B cell (primary cell): ENCODE measurements at regions not wholly inside any gene's neighbourhood (a gene's known extent, or its start where the extent isn't known, plus 50 kb on each side); places are given as distances from the start of the nearest gene placed in this dataset.
"Not testable (repeated sequence)": the region's sequence is repeated elsewhere in the genome, so short reads cannot be mapped to it uniquely, and the experiment has no call there.

ENCODE experiments used
- ATAC-seq: fragments of 200-7000 bp; cut with Tn5 transposase; one replicate; pipeline ENCODE4 v1.10.0; 2021; ENCODE audit warnings: low read depth, mild to moderate bottlenecking, moderate number of reproducible peaks, moderate library complexity
- CTCF ChIA-PET: fragments of 350-600 bp; sonication (Branson Sonifier 250); formaldehyde crosslinking; loops from one replicate; lab custom pipeline; 2021; ENCODE audit warnings: antibody characterized with exemption, inconsistent platforms; lab: Charles Lee
- POLR2A ChIA-PET: fragments of 350-600 bp; sonication (Branson Sonifier 250); formaldehyde crosslinking; loops from one replicate; lab custom pipeline; 2021; ENCODE audit warnings: antibody characterized with exemption; lab: Charles Lee
- DNase-seq: peaks from one replicate; pipeline ENCODE4 v3.0.0; 2013
- H2AFZ ChIP-seq: 2 replicates; pipeline ENCODE4 v1.6.1; 2012; ENCODE audit warnings: mild to moderate bottlenecking, low read depth, low read length; ENCODE audit not compliant: insufficient read depth, poor library complexity, severe bottlenecking
- H3K27ac ChIP-seq, 2 donors: 1 replicate in 1 of 2; 2 replicates in 1 of 2; pipeline ENCODE4 v1.5.1; 2012 to 2013; ENCODE audit warnings: low read length in 2 of 2, mild to moderate bottlenecking in 2 of 2, moderate library complexity in 1 of 2
- H3K27me3 ChIP-seq, 4 experiments: fragments of 200-600 bp in 1 of 4; sonication (generic) in 1 of 4; replicated peaks in 1 of 4; 1 replicate in 2 of 4; 2 replicates in 2 of 4; pipeline versions ENCODE4 v1.6.1 to v1.7.0; 2013 to 2016; ENCODE audit warnings: low read length in 3 of 4, mild to moderate bottlenecking in 2 of 4, mixed read lengths in 1 of 4, moderate library complexity in 1 of 4; ENCODE audit not compliant: insufficient read depth in 4 of 4, control insufficient read depth in 3 of 4; ENCODE audit errors: control extremely low read depth in 1 of 4
- H3K36me3 ChIP-seq, 2 experiments: replicated peaks in 1 of 2; 1 replicate in 1 of 2; 2 replicates in 1 of 2; pipeline versions ENCODE4 v1.6.1 to v1.7.1; 2013; ENCODE audit warnings: low read length in 1 of 2; ENCODE audit not compliant: insufficient read depth in 2 of 2, control insufficient read depth in 1 of 2; ENCODE audit errors: control extremely low read depth in 1 of 2, extremely low read depth in 1 of 2
- H3K4me1 ChIP-seq, 2 donors: fragments of 200-600 bp in 1 of 2; sonication (generic) in 1 of 2; 1 replicate in 1 of 2; 2 replicates in 1 of 2; pipeline versions ENCODE4 v1.5.1 to v1.6.1; 2013 to 2017; ENCODE audit warnings: low read length in 2 of 2; ENCODE audit not compliant: control insufficient read depth in 2 of 2, insufficient read depth in 2 of 2
- H3K4me2 ChIP-seq: replicated peaks from 2 replicates; pipeline ENCODE3; 2012; ENCODE audit warnings: mild to moderate bottlenecking, low read depth, low read length; ENCODE audit not compliant: poor library complexity, severe bottlenecking
- H3K4me3 ChIP-seq, 5 experiments: fragments of 200-600 bp in 1 of 5; sonication (generic) in 1 of 5; 1 replicate in 3 of 5; 2 replicates in 2 of 5; pipeline versions ENCODE4 v1.5.1 to v1.7.0; 2011 to 2016; ENCODE audit warnings: low read length in 4 of 5, mild to moderate bottlenecking in 4 of 5, low read depth in 2 of 5, control low read depth in 1 of 5, moderate library complexity in 1 of 5; ENCODE audit not compliant: insufficient read depth in 1 of 5; ENCODE audit errors: control extremely low read depth in 1 of 5, extremely low read depth in 1 of 5
- H3K79me2 ChIP-seq: fragments of 200-600 bp; sonication (generic); one replicate; pipeline ENCODE4 v1.6.0; 2016; ENCODE audit warnings: low read length; ENCODE audit not compliant: control insufficient read depth, insufficient read depth
- H3K9ac ChIP-seq: fragments of 200-600 bp; sonication (generic); 2 replicates; pipeline ENCODE4 v1.6.1; 2017; ENCODE audit warnings: mild to moderate bottlenecking, low read length, moderate library complexity
- H3K9me3 ChIP-seq, 3 donors: one replicate each; pipeline versions ENCODE4 v1.6.1 to v1.7.1; 2013; ENCODE audit warnings: low read length in 2 of 3; ENCODE audit not compliant: control insufficient read depth in 2 of 3, insufficient read depth in 1 of 3; ENCODE audit errors: control extremely low read depth in 1 of 3
- H4K20me1 ChIP-seq: 2 replicates; pipeline ENCODE4 v1.6.0; 2012; ENCODE audit warnings: mild to moderate bottlenecking, low read length; ENCODE audit not compliant: insufficient read depth, control insufficient read depth, poor library complexity, severe bottlenecking
- H3K27ac Mint-ChIP-seq: one replicate; pipeline ENCODE4 v1.8.0; 2021; ENCODE audit warnings: mixed read lengths
- H3K27me3 Mint-ChIP-seq: one replicate; pipeline ENCODE4 v1.8.0; 2021; ENCODE audit warnings: mixed read lengths
- H3K4me1 Mint-ChIP-seq: one replicate; pipeline ENCODE4 v1.8.0; 2021; ENCODE audit warnings: mixed read lengths
- H3K4me3 Mint-ChIP-seq: one replicate; pipeline ENCODE4 v1.8.0; 2021; ENCODE audit warnings: mixed read lengths
- H3K9me3 Mint-ChIP-seq: one replicate; pipeline ENCODE4 v1.8.0; 2022; ENCODE audit warnings: mixed read lengths; ENCODE audit not compliant: insufficient read depth
- EZH2 ChIP-seq: IDR thresholded peaks from 2 replicates; pipeline ENCODE4 v1.6.1; 2012; ENCODE audit warnings: borderline replicate concordance, low read depth, mild to moderate bottlenecking, moderate library complexity, low read length; ENCODE audit not compliant: insufficient read depth, poor library complexity, severe bottlenecking
- WGBS: methylation state at CpG from one replicate; pipeline ENCODE4 v1.1.5; 2013; ENCODE audit warnings: missing lambda C conversion rate; ENCODE audit not compliant: insufficient coverage; 5-methylcytosine and 5-hydroxymethylcytosine counted together
- intact Hi-C: fragments of 100-400 bp; cut with micrococcal nuclease; formaldehyde crosslinking; loops from one replicate; pipeline ENCODE4 v1.10.0; 2022
- TF ChIP-seq, protein P1 (sequence below): fragments of 200-600 bp; IDR thresholded peaks from one replicate; pipeline ENCODE4 v1.8.0; 2022; ENCODE audit warnings: antibody characterized with exemption, mild to moderate bottlenecking

DNA sequence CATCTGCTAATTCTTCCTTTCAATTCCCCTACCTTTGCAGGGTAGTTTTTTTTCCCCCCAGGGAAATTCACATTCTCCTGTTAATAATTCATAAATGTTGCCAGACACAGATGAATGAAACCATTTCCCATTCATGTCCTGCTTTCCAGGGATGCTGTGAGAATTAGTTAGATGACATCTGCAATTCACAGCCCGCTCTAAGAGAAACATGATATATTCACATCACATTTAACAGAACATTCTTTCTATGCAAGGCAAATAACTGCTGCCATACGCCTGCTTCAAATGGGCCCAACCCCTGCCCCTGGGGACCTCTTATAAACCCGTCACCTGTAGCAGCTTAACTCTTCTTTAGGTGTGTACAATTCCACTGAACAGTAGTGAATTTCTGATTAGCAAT, 110.6 kb upstream of the CTAGE1 start:
- Histone ChIP-seq H3K36me3 (no peaks in the 10 kb centered on the region), H4K20me1 (no peaks in the 10 kb centered on the region), H3K79me2 (no peaks in the 10 kb centered on the region), H3K27me3 (no peaks in the 10 kb centered on the region), H3K4me2 (no peak overlapping the region), H3K27ac (no peak overlapping the region), H2AFZ (no peak overlapping the region), H3K9ac (no peak overlapping the region), H3K9me3 (no peaks in the 10 kb centered on the region), H3K4me1 (no peaks in the 10 kb centered on the region), H3K4me3 (no peak overlapping the region)
- Mint-ChIP-seq H3K4me3 (no peak overlapping the region), H3K4me1 (no peaks in the 10 kb centered on the region), H3K27ac (no peak overlapping the region), H3K27me3 (no peaks in the 10 kb centered on the region), H3K9me3 (no peaks in the 10 kb centered on the region)
- 100% methylated on average over 1 of the region's 3 CpGs for WGBS
- CTCF ChIA-PET = no interaction called here
- ATAC-seq = no peak
- POLR2A ChIA-PET = no interaction called here
- no peak for DNase-seq
- intact Hi-C loops = no loop called here
- TF ChIP-seq, protein P1, sequence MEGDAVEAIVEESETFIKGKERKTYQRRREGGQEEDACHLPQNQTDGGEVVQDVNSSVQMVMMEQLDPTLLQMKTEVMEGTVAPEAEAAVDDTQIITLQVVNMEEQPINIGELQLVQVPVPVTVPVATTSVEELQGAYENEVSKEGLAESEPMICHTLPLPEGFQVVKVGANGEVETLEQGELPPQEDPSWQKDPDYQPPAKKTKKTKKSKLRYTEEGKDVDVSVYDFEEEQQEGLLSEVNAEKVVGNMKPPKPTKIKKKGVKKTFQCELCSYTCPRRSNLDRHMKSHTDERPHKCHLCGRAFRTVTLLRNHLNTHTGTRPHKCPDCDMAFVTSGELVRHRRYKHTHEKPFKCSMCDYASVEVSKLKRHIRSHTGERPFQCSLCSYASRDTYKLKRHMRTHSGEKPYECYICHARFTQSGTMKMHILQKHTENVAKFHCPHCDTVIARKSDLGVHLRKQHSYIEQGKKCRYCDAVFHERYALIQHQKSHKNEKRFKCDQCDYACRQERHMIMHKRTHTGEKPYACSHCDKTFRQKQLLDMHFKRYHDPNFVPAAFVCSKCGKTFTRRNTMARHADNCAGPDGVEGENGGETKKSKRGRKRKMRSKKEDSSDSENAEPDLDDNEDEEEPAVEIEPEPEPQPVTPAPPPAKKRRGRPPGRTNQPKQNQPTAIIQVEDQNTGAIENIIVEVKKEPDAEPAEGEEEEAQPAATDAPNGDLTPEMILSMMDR = no peak
- TF ChIP-seq EZH2 = no peak

DNA sequence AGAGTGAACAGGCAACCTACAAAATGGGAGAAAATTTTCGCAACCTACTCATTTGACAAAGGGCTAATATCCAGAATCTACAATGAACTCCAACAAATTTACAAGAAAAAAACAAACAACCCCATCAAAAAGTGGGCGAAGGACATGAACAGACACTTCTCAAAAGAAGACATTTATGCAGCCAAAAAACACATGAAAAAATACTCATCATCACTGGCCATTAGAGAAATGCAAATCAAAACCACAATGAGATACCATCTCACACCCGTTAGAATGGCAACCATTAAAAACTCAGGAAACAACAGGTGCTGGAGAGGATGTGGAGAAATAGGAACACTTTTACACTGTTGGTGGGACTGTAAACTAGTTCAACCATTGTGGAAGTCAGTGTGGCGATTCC, 117.0 kb upstream of the CTAGE1 start:
- H3K27me3 ChIP-seq, H3K9me3 Mint-ChIP-seq, H3K79me2 ChIP-seq, H3K4me2 ChIP-seq, H3K4me3 ChIP-seq, DNase-seq, H3K27ac ChIP-seq, H4K20me1 ChIP-seq, H3K4me1 Mint-ChIP-seq, H3K27me3 Mint-ChIP-seq, H3K4me1 ChIP-seq, intact Hi-C loops, H3K9me3 ChIP-seq, H2AFZ ChIP-seq, CTCF ChIA-PET, H3K4me3 Mint-ChIP-seq, H3K9ac ChIP-seq, H3K36me3 ChIP-seq, ATAC-seq, POLR2A ChIA-PET, H3K27ac Mint-ChIP-seq: not testable (repeated sequence)
- WGBS = no CpG with 5 or more reads among the region's 4 CpGs
